Erythroblast (primary cell): ENCODE measurements at regions not wholly inside any gene's neighbourhood (a gene's known extent, or its start where the extent isn't known, plus 50 kb on each side); places are given as distances from the start of the nearest gene placed in this dataset.

Experiments
- GATA1 ChIP-seq: IDR thresholded peaks from 2 replicates; pipeline ENCODE4 v1.6.1; 2011; ENCODE audit warnings: low read depth, mild to moderate bottlenecking, control low read depth, low read length, moderate library complexity
- POLR2A ChIP-seq: IDR thresholded peaks from 2 replicates; pipeline ENCODE4 v1.6.1; 2011; ENCODE audit warnings: mild to moderate bottlenecking, low read length

- TF ChIP-seq POLR2A, result no peak
- TF ChIP-seq GATA1, result no peak
These were observed 283.3 kb downstream of the TMEM167A start for GRCh38 chr5:82793808-82794419.
